ENCODE measurements at regions not wholly inside any gene's neighbourhood (a gene's known extent, or its start where the extent isn't known, plus 50 kb on each side); places are given as distances from the start of the nearest gene placed in this dataset.

DNA sequence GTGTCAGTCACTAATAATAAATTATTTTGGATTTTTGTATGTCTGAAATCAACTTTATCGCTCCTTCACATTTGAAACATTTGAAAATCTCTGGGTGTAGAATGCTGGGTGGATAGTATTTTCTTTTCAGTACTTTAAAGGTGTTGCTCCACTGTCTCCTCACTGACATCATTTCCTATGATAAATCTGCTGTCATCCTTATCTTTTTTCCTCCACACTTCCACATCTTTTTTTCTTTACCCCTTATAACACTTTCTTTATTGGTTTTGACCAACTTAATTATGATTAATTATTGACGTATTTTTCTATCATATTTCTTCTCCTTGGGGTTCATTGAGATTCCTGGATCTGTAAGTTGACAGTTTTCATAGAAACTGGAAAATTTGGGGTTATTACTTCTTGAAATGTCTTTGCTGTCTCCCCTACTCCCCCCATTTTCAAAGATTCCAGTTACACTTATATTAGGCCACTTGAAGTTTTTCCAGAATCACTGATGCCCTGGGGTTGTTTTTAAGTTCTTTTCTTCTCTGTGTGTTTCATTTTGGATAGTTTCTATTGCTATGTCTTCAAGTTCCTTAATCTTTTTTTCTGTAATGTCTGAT is 177.5 kb upstream of the DIO3 start (continued):
- TF ChIP-seq, protein P1, sequence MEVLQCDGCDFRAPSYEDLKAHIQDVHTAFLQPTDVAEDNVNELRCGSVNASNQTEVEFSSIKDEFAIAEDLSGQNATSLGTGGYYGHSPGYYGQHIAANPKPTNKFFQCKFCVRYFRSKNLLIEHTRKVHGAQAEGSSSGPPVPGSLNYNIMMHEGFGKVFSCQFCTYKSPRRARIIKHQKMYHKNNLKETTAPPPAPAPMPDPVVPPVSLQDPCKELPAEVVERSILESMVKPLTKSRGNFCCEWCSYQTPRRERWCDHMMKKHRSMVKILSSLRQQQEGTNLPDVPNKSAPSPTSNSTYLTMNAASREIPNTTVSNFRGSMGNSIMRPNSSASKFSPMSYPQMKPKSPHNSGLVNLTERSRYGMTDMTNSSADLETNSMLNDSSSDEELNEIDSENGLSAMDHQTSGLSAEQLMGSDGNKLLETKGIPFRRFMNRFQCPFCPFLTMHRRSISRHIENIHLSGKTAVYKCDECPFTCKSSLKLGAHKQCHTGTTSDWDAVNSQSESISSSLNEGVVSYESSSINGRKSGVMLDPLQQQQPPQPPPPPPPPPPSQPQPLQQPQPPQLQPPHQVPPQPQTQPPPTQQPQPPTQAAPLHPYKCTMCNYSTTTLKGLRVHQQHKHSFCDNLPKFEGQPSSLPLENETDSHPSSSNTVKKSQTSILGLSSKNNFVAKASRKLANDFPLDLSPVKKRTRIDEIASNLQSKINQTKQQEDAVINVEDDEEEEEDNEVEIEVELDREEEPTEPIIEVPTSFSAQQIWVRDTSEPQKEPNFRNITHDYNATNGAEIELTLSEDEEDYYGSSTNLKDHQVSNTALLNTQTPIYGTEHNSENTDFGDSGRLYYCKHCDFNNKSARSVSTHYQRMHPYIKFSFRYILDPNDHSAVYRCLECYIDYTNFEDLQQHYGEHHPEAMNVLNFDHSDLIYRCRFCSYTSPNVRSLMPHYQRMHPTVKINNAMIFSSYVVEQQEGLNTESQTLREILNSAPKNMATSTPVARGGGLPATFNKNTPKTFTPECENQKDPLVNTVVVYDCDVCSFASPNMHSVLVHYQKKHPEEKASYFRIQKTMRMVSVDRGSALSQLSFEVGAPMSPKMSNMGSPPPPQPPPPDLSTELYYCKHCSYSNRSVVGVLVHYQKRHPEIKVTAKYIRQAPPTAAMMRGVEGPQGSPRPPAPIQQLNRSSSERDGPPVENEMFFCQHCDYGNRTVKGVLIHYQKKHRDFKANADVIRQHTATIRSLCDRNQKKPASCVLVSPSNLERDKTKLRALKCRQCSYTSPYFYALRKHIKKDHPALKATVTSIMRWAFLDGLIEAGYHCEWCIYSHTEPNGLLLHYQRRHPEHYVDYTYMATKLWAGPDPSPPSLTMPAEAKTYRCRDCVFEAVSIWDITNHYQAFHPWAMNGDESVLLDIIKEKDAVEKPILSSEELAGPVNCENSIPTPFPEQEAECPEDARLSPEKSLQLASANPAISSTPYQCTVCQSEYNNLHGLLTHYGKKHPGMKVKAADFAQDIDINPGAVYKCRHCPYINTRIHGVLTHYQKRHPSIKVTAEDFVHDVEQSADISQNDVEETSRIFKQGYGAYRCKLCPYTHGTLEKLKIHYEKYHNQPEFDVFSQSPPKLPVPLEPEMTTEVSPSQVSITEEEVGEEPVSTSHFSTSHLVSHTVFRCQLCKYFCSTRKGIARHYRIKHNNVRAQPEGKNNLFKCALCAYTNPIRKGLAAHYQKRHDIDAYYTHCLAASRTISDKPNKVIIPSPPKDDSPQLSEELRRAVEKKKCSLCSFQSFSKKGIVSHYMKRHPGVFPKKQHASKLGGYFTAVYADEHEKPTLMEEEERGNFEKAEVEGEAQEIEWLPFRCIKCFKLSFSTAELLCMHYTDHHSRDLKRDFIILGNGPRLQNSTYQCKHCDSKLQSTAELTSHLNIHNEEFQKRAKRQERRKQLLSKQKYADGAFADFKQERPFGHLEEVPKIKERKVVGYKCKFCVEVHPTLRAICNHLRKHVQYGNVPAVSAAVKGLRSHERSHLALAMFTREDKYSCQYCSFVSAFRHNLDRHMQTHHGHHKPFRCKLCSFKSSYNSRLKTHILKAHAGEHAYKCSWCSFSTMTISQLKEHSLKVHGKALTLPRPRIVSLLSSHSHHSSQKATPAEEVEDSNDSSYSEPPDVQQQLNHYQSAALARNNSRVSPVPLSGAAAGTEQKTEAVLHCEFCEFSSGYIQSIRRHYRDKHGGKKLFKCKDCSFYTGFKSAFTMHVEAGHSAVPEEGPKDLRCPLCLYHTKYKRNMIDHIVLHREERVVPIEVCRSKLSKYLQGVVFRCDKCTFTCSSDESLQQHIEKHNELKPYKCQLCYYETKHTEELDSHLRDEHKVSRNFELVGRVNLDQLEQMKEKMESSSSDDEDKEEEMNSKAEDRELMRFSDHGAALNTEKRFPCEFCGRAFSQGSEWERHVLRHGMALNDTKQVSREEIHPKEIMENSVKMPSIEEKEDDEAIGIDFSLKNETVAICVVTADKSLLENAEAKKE (CRISPR knock-in tag; IDR thresholded peaks at IDR 0.05): no peak
- TF ChIP-seq, protein P2, sequence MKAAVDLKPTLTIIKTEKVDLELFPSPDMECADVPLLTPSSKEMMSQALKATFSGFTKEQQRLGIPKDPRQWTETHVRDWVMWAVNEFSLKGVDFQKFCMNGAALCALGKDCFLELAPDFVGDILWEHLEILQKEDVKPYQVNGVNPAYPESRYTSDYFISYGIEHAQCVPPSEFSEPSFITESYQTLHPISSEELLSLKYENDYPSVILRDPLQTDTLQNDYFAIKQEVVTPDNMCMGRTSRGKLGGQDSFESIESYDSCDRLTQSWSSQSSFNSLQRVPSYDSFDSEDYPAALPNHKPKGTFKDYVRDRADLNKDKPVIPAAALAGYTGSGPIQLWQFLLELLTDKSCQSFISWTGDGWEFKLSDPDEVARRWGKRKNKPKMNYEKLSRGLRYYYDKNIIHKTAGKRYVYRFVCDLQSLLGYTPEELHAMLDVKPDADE (IDR thresholded peaks at IDR 0.05): no peak
- no peak for TF ChIP-seq ZNF114 (CRISPR knock-in tag; IDR thresholded peaks at IDR 0.05)

DNA sequence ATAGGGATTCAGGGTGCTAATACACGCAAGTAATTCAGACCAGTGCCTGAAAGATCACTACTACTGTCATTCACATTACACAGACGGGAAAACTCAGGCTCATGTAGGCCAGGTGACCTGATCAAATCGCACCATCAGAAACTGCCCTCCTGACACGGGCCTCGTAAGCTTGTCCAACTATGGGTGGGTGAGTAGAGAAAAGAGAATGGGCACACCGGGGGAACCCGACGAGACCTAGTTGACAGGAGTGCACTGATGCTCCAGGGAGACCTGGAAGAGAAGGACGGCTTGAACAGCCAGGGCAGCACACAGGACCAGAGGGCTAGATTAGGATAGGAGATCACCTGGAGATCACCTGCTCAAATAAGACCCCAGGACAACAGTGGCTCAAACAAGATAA is 166.9 kb upstream of the DIO3 start:
- no peaks in the 10 kb centered on the region for H3K36me3 Mint-ChIP-seq (ENCODE audit: low read depth)
- no peak overlapping the region for H3K27ac ChIP-seq (ENCODE audit: low read depth)
- H3F3A ChIP-seq (replicated peaks; ENCODE audit: low read depth): no peaks in the 10 kb centered on the region
- no peaks in the 10 kb centered on the region for H4K20me1 ChIP-seq (replicated peaks; ENCODE audit: insufficient read depth)
- H3K9me3 Mint-ChIP-seq: no peaks in the 10 kb centered on the region; the same call in 2 of the 3 replicates
- no peaks in the 10 kb centered on the region for H3K36me3 ChIP-seq (ENCODE audit: insufficient read depth)
- H3K4me1 ChIP-seq (ENCODE audit: insufficient read depth): no peaks in the 10 kb centered on the region
- H3K9me2 ChIP-seq (ENCODE audit: insufficient read depth): peaks cover 8% of the 10 kb centered on the region
- H3K27ac Mint-ChIP-seq: no peak overlapping the region
- no peak for TF ChIP-seq JUNB (IDR thresholded peaks at IDR 0.05; ENCODE audit: unreplicated experiment)
- no peak overlapping the region for H2AFZ ChIP-seq
- no peak for DNase-seq (ENCODE audit: low spot score)
- no peaks in the 10 kb centered on the region for H3K27me3 Mint-ChIP-seq (ENCODE audit: insufficient read depth, low read depth, poor library complexity)
- H3K27me3 ChIP-seq (ENCODE audit: insufficient read depth): no peaks in the 10 kb centered on the region
- H3K4me3 ChIP-seq: no peak overlapping the region
- no peaks in the 10 kb centered on the region for H3K4me1 Mint-ChIP-seq
- H3K4me2 ChIP-seq: no peak overlapping the region
- no peak for ATAC-seq
- H3K79me2 ChIP-seq (replicated peaks; ENCODE audit: insufficient read depth): no peaks in the 10 kb centered on the region
- H3K4me3 Mint-ChIP-seq: no peak overlapping the region
